GM12874 (cell line): ENCODE measurements at regions not wholly inside any gene's neighbourhood (a gene's known extent, or its start where the extent isn't known, plus 50 kb on each side); places are given as distances from the start of the nearest gene placed in this dataset.

Experiments used
- CTCF ChIP-seq: IDR thresholded peaks from 2 replicates; pipeline ENCODE4 v1.5.1; 2011; ENCODE audit warnings: low read depth, mild to moderate bottlenecking, control low read depth, low read length, moderate library complexity; ENCODE audit not compliant: insufficient read depth

- no peak for TF ChIP-seq CTCF
Observed at GRCh38 chr9:106405871-106406435, 457.0 kb upstream of the ZNF462 start.

- no peak for TF ChIP-seq CTCF
Observed at GRCh38 chr9:106414042-106414441, 448.9 kb upstream of the ZNF462 start.

- no peak for TF ChIP-seq CTCF
Observed at GRCh38 chr9:106417685-106418084, 445.3 kb upstream of the ZNF462 start.

DNA sequence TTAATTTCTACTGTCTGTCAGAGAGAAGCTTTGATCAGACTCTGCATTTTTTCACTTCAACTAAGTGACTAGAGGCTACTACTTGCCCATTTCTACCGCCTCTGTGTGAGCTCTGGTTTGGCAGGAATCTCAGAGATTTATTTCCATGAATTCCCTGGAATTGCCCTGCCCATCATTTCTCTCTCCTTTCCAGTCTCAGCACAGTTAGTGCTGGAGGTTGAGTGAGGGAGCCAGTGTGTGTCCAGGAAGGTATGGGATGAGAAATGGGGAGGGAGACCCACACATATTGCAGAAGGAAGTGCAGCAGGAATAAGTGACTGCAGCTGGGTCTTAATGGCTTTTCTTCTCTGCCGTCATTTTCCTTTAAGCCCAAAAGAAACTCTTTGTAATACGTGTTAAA is 443.1 kb upstream of the ZNF462 start:
- TF ChIP-seq CTCF = no peak

DNA sequence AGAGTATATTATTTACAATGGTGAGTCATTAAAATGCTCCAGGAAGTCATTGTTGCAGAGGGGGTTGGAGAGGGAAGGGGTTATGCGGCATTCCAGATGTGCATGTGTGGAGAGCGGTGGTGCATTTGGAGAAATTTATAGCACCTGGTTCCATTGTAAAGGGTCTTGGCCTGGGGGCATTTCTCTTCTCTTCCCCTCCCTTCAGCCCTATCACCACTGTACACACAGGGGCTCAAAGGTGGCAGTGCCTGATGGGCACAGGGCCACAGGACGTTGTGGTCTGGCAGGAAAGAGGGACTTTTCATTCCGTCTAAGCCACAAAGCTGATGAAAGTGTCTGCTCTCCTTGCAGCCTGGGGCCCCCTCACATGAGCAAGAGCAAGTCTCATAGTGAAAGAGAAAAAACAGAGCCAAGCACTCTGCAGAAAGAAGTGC is 442.4 kb upstream of the ZNF462 start:
- TF ChIP-seq CTCF = no peak

GRCh38 chr9:106421772-106422171 is 441.2 kb upstream of the ZNF462 start:
- TF ChIP-seq CTCF = no peak

GRCh38 chr9:106423575-106423974 is 439.4 kb upstream of the ZNF462 start:
- no peak for TF ChIP-seq CTCF

DNA sequence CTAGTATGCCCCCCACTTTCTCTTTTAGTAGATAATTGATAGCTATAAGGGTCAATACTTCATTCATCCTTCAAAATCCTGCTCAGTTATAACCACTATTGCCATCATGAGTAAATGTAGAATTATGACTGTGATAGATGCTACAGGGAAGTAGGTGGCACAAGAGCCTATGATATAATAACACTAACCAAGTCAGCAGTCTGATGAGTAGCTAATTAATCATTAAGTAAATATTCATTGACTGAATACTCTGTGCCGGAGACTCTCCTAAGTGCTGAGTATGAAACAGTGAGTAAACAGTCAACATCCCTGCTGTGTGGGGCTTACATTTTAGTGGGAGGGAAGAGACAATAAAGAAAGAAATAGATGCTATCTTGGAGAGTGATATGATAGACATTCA is 430.3 kb upstream of the ZNF462 start:
- no peak for TF ChIP-seq CTCF
